ENCODE measurements at regions not wholly inside any gene's neighbourhood (a gene's known extent, or its start where the extent isn't known, plus 50 kb on each side); places are given as distances from the start of the nearest gene placed in this dataset.

DNA sequence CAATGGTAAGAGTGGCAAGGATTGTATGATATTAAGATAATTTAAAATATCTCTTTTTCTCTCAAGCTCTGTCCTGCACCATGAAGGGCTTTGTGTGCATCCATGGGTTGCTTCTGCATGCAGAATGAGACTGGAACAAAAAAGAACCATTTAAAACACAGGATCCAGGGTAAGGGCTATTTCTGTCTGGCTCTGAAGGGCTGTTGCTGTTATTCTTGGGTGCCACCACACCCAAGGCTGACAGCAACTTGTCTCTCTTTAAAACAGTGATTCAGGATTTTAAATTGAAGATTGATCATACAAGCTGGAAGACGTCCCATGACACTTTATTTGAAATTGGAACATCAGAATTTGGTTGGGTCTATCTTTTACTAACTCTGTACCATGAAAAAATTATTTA is 268.8 kb upstream of the CNTN3 start:
- Histone ChIP-seq H3K79me2 (ENCODE audit: control insufficient read depth, insufficient read depth, low read length) (no peaks in the 10 kb centered on the region), H3K36me3 (ENCODE audit: control insufficient read depth in 2 of 2, extremely low read depth in 1 of 2, insufficient read depth in 2 of 2, low read length in 2 of 2) (no peaks in the 10 kb centered on the region), H3K4me2 (ENCODE audit: insufficient read depth, low read length) (no peak overlapping the region), H3K9me3 (replicated peaks; ENCODE audit: control insufficient read depth, insufficient read depth, low read length) (no peaks in the 10 kb centered on the region), H3K9me1 (replicated peaks; ENCODE audit: control insufficient read depth, extremely low read depth, insufficient read depth, low read length) (no peaks in the 10 kb centered on the region), H4K20me1 (replicated peaks; ENCODE audit: control insufficient read depth, extremely low read depth, insufficient read depth, low read length) (no peaks in the 10 kb centered on the region), H3K27ac (ENCODE audit: insufficient read depth, low read depth, low read length) (no peak overlapping the region), H3K27me3 (ENCODE audit: control insufficient read depth in 2 of 2, insufficient read depth in 2 of 2, low read length in 2 of 2) (no peaks in the 10 kb centered on the region), H3K9ac (replicated peaks; ENCODE audit: extremely low read depth, insufficient read depth, low read length) (no peak overlapping the region), H2AFZ (ENCODE audit: low read depth, low read length) (no peak overlapping the region), H3K4me1 (ENCODE audit: control insufficient read depth, extremely low read depth, insufficient read depth, low read length) (no peaks in the 10 kb centered on the region), H3K4me3 (replicated peaks in 1 of 3; ENCODE audit: insufficient read depth in 1 of 3, low read depth in 1 of 3, low read length in 3 of 3) (no peak overlapping the region)
- no TSS peak for BruUV-seq (replicated peaks)
- TF ChIP-seq EZH2 (IDR thresholded peaks at IDR 0.05; ENCODE audit: borderline replicate concordance, low read depth, low read length, severe bottlenecking) (no peak), POLR2A (IDR thresholded peaks at IDR 0.05; ENCODE audit: low read depth, low read length) (no peak)
- TF ChIP-seq, protein P1, sequence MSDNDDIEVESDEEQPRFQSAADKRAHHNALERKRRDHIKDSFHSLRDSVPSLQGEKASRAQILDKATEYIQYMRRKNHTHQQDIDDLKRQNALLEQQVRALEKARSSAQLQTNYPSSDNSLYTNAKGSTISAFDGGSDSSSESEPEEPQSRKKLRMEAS (IDR thresholded peaks at IDR 0.05; ENCODE audit: insufficient read depth, insufficient read length), result no peak
- DNase-seq (ENCODE audit: low read depth, low spot score), result no peak
- CTCF ChIA-PET, result no interaction called here
- intact Hi-C loops (cut with micrococcal nuclease), result no loop called here
- no peak for FAIRE-seq
- dilution Hi-C loops (cut with MboI; ENCODE audit: extremely low pct_ligation_motif_present, low sequenced_read_pairs), result no loop called here
- POLR2A ChIA-PET, result no interaction called here

DNA sequence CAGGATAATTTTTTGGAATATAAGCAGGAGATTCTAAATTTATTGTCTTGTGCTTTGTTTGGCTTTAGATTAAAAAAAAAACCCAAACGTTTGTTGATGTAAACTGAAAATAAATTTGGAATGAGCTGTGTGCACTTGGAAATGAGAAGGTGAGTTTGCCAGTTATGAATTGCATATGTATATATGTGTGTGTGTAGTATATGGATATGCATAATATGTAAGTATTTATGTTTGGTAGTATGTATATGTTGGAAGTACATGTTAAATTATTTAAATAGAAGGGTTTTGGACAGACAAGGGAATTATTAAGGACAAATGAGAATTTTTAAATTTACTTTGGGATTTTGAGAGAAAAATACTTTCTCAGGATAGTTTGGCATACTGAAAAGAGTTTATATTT is 265.8 kb upstream of the CNTN3 start:
- no peak overlapping the region for H3K4me3 ChIP-seq (replicated peaks in 1 of 3; ENCODE audit: insufficient read depth in 1 of 3, low read depth in 1 of 3, low read length in 3 of 3)
- dilution Hi-C loops (cut with MboI; ENCODE audit: extremely low pct_ligation_motif_present, low sequenced_read_pairs), result no loop called here

More for the DNA sequence above, 265.8 kb upstream of the CNTN3 start:
- intact Hi-C loops (cut with micrococcal nuclease), result no loop called here
- CTCF ChIA-PET, result no interaction called here
- no peak overlapping the region for H3K4me2 ChIP-seq (ENCODE audit: insufficient read depth, low read length)
- H3K9ac ChIP-seq (replicated peaks; ENCODE audit: extremely low read depth, insufficient read depth, low read length), result no peak overlapping the region
- TF ChIP-seq JUN (IDR thresholded peaks at IDR 0.05; ENCODE audit: borderline replicate concordance, insufficient read depth, insufficient read length, low read depth), result no peak
- TF ChIP-seq, protein P1 (IDR thresholded peaks at IDR 0.05; ENCODE audit: insufficient read depth, insufficient read length), result no peak
- TF ChIP-seq CTCF (IDR thresholded peaks at IDR 0.05; ENCODE audit: extremely low read depth in 1 of 2, insufficient read depth in 1 of 2, low read depth in 1 of 2, low read length in 2 of 2), result no peak
- TF ChIP-seq POLR2AphosphoS5 (IDR thresholded peaks at IDR 0.05; ENCODE audit: insufficient read depth, low read depth, low read length), result no peak
- no peak for TF ChIP-seq MYC (IDR thresholded peaks at IDR 0.05; ENCODE audit: low read depth, low read length)
- TF ChIP-seq FOS (IDR thresholded peaks at IDR 0.05; ENCODE audit: borderline replicate concordance, insufficient read depth, low read length), result no peak
- no peak for TF ChIP-seq POLR2A (IDR thresholded peaks at IDR 0.05; ENCODE audit: low read depth, low read length)
- H3K36me3 ChIP-seq (ENCODE audit: control insufficient read depth in 2 of 2, extremely low read depth in 1 of 2, insufficient read depth in 2 of 2, low read length in 2 of 2), result no peaks in the 10 kb centered on the region
- H3K9me1 ChIP-seq (replicated peaks; ENCODE audit: control insufficient read depth, extremely low read depth, insufficient read depth, low read length), result no peaks in the 10 kb centered on the region
- no peak for FAIRE-seq
- BruUV-seq (replicated peaks), result no TSS peak
- H3K79me2 ChIP-seq (ENCODE audit: control insufficient read depth, insufficient read depth, low read length), result no peaks in the 10 kb centered on the region
- no peak for DNase-seq (ENCODE audit: low read depth, low spot score)
- no peaks in the 10 kb centered on the region for H3K27me3 ChIP-seq (ENCODE audit: control insufficient read depth in 2 of 2, insufficient read depth in 2 of 2, low read length in 2 of 2)
- no peaks in the 10 kb centered on the region for H3K4me1 ChIP-seq (ENCODE audit: control insufficient read depth, extremely low read depth, insufficient read depth, low read length)
- no peak overlapping the region for H3K27ac ChIP-seq (ENCODE audit: insufficient read depth, low read depth, low read length)
- no peaks in the 10 kb centered on the region for H3K9me3 ChIP-seq (replicated peaks; ENCODE audit: control insufficient read depth, insufficient read depth, low read length)
- no peak overlapping the region for H2AFZ ChIP-seq (ENCODE audit: low read depth, low read length)
- POLR2A ChIA-PET, result no interaction called here
- H4K20me1 ChIP-seq (replicated peaks; ENCODE audit: control insufficient read depth, extremely low read depth, insufficient read depth, low read length), result no peaks in the 10 kb centered on the region
